ENCODE measurements at regions not wholly inside any gene's neighbourhood (a gene's known extent, or its start where the extent isn't known, plus 50 kb on each side); places are given as distances from the start of the nearest gene placed in this dataset.
"Not testable (repeated sequence)": the region's sequence is repeated elsewhere in the genome, so short reads cannot be mapped to it uniquely, and the experiment has no call there.

DNA sequence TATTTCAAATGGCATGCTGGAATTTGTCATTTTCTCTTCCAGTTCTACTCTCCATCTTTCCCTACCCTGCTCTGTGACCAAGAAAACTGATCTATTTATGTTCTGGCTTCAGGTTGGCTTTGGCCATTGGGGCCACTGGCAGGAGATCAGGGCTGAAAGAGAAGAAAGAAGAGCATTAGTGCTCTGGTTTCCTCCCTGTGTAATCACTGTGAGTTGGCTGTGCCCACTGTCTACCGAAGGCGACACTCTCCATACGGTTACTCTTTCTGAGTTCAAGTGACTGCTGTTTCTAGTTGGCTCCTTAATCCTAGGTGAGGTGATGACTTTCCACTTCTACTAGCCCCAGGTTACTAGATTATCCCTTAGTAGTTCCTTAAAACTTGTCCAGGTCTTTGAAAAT, 372.6 kb downstream of the PRELID2 start:
- Mint-ChIP-seq H3K27ac (no peak overlapping the region), H3K4me1 (ENCODE audit: low read depth) (no peaks in the 10 kb centered on the region), H3K9me3 (peaks cover 4% of the 10 kb centered on the region), H3K27me3 (no peaks in the 10 kb centered on the region), H3K4me3 (no peak overlapping the region), H3K36me3 (no peaks in the 10 kb centered on the region)
- no peak for DNase-seq
- intact Hi-C loops (cut with micrococcal nuclease) = no loop called here
- POLR2A ChIA-PET = no interaction called here
- CTCF ChIA-PET = no interaction called here

DNA sequence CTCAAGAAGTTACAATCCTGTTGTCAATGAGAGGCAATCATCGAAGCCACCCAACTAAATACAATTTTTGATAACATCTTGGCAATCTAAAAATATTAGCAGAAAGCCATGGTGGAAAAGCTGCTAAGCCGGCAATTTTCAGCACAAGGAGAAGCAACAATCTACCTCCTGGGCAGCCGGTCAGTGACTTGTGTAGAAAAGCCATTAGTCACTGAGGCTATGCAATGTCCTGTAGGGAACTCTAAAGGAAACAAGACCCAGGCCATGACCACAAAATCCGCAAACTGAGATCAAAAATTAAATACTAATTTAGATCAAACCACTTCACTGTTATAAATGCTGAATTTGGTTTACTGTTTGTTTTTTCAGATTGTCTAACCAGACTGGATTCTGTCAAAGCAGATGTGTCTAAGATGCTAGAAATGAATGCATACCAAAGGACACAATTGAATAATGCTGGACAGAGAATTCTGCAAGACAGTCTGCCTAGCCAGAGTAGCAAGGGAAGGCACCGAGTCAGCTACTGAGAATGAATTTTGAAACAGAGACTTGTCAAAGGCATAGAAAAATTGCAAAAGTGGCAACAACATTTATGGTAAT, 384.8 kb downstream of the PRELID2 start:
- no peaks in the 10 kb centered on the region for H3K27me3 Mint-ChIP-seq
- no peaks in the 10 kb centered on the region for H3K4me1 Mint-ChIP-seq (ENCODE audit: low read depth)
- H3K4me3 Mint-ChIP-seq = no peak overlapping the region
- no peak for DNase-seq
- intact Hi-C loops (cut with micrococcal nuclease) = no loop called here
- no peak overlapping the region for H3K27ac Mint-ChIP-seq
- ChIA-PET POLR2A (no interaction called here), CTCF (no interaction called here)
- H3K9me3 Mint-ChIP-seq = peaks cover 10% of the 10 kb centered on the region
- H3K36me3 Mint-ChIP-seq = no peaks in the 10 kb centered on the region

DNA sequence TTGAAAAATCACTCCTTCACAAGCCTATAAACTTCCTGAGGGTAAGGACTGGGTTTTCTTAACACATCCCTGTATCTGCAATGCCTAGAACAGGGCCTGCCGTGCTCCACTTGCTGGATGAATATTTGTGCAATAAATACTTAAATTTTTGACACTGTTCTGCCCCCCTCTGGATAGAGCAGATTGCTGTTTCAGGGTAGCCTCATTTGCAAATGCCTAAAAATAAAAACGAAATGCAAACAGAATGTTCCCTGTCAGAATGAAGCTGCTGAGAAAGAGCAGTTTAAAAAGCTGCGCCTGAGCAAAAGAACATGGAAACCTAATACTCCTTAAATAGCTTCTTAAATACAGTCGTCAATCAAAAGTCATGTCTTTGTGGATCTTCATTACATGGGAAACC, 385.3 kb downstream of the PRELID2 start:
- CTCF ChIA-PET = no interaction called here
- H3K36me3 Mint-ChIP-seq = no peaks in the 10 kb centered on the region
- H3K27ac Mint-ChIP-seq = no peak overlapping the region
- intact Hi-C loops (cut with micrococcal nuclease) = no loop called here
- H3K27me3 Mint-ChIP-seq = no peaks in the 10 kb centered on the region
- H3K4me3 Mint-ChIP-seq = no peak overlapping the region
- no peaks in the 10 kb centered on the region for H3K4me1 Mint-ChIP-seq (ENCODE audit: low read depth)
- peaks cover 10% of the 10 kb centered on the region for H3K9me3 Mint-ChIP-seq
- no peak for DNase-seq
- POLR2A ChIA-PET = no interaction called here

DNA sequence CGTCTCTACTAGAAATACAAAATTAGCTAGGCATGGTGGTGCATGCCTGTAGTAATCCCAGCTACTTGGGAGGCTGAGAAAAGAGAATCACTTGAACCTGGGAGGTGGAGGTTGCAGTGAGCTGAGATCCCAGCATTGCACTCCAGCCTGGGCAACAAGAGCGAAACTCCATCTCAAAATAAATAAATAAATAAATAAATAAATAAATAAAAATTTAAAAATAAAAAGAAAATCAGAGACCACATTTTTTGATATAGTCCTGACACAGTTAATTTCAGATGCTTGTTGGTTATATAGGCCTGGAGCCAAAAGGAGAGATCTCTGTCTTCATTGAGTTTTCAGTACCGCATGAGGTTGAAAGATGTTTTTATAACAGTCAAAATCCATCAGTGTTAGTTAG, 388.3 kb downstream of the PRELID2 start:
- H3K27me3 Mint-ChIP-seq; POLR2A ChIA-PET; H3K36me3 Mint-ChIP-seq; H3K4me3 Mint-ChIP-seq; H3K27ac Mint-ChIP-seq; DNase-seq; intact Hi-C loops (cut with micrococcal nuclease); CTCF ChIA-PET; H3K4me1 Mint-ChIP-seq (ENCODE audit: low read depth): not testable (repeated sequence)
- peaks cover 16% of the 10 kb centered on the region for H3K9me3 Mint-ChIP-seq

DNA sequence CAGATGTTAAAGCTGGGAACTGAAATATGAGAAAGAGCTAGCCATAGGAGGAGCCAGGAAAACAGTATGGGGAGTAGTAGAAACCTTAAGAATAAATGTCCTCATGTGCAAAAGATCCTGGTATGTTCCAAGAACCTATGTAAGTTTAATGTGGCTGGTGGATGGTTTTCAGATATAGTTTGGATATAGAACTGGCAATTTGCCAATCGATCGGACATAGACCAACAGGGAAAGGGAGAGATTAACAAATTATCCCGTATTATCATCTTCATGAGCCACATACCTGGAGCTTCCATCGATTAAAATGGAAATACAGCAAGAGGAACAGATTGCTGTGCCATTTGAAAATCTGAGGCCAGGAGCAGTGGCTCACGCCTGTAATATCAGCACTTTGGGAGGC, 388.7 kb downstream of the PRELID2 start:
- intact Hi-C loops (cut with micrococcal nuclease) = no loop called here
- H3K27me3 Mint-ChIP-seq = no peaks in the 10 kb centered on the region

DNA sequence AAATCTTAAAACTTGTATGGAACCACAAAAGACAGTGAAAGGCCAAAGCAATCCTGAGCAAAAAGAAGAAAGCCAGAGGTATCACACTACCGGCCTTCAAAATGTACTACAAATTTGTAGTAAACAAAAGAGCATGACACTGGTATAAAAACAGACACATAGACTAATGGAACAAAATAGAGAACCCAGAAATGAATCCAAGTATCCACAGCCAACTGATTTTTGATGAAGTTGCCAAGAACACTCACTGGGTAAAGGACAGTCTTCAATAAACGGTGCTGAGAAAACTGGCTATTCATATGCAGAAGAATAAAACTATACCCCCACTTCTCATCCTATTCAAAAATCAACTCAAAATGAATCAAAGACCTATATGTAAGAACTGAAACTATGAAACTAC, 390.1 kb downstream of the PRELID2 start:
- no peak for DNase-seq
- H3K27ac Mint-ChIP-seq = no peak overlapping the region
- CTCF ChIA-PET = interaction anchor here (0.6 kb wide), 1 partner anchor 48 kb away, joined by 3 read pairs; no protein-coding TSS in a partner anchor
- no peaks in the 10 kb centered on the region for H3K4me1 Mint-ChIP-seq (ENCODE audit: low read depth)
- H3K4me3 Mint-ChIP-seq = no peak overlapping the region
- no peaks in the 10 kb centered on the region for H3K36me3 Mint-ChIP-seq
- intact Hi-C loops (cut with micrococcal nuclease) = no loop called here
- POLR2A ChIA-PET = no interaction called here
- peaks cover 16% of the 10 kb centered on the region for H3K9me3 Mint-ChIP-seq
- H3K27me3 Mint-ChIP-seq = no peaks in the 10 kb centered on the region

More for the DNA sequence above, 388.7 kb downstream of the PRELID2 start:
- no peak for DNase-seq
- Mint-ChIP-seq H3K4me1 (ENCODE audit: low read depth) (no peaks in the 10 kb centered on the region), H3K4me3 (no peak overlapping the region), H3K36me3 (no peaks in the 10 kb centered on the region), H3K9me3 (peaks cover 16% of the 10 kb centered on the region), H3K27ac (no peak overlapping the region)
- ChIA-PET CTCF (no interaction called here), POLR2A (no interaction called here)

DNA sequence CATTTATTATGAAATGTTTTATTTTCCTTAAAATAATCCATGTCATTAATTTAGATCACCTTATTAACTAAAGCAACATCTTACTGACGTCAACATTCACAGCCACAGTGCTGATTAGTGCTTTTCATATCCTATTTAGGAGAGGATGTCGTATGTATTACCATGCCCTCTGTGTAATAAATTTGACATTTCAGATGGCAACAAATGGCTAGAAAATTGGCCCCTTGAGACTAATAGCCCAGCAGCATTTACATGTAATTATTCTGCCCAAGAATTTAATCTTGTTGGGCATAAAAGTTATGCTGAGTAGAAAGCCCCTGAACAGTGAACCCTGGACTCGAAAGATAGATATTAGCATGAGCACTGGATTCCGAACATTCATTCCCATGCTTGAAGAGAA, 391.2 kb downstream of the PRELID2 start:
- Mint-ChIP-seq H3K36me3 (no peaks in the 10 kb centered on the region), H3K27me3 (no peaks in the 10 kb centered on the region), H3K9me3 (peaks cover 14% of the 10 kb centered on the region), H3K4me3 (no peak overlapping the region), H3K27ac (no peak overlapping the region), H3K4me1 (ENCODE audit: low read depth) (no peaks in the 10 kb centered on the region)
- CTCF ChIA-PET = no interaction called here
- DNase-seq = no peak
- POLR2A ChIA-PET = no interaction called here
- intact Hi-C loops (cut with micrococcal nuclease) = no loop called here

DNA sequence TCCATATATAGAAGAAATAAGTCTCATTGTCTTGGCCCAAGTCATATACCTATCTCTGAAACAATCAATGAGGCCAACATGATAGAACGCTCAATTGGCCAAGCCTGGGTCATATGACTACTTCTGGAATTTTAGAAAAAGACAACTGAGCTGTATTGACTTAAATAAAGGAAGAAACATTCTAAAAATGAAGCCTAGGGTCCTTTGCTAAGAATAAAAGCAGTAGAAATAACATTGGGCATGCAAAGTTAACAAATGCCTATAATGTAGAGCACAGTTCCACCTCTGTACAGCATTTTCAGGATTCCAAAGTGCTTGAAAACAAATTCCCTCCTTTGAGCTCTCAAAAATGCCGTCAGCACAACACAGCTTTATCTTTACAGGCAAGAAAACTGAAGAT, 391.8 kb downstream of the PRELID2 start:
- Mint-ChIP-seq H3K9me3 (peaks cover 10% of the 10 kb centered on the region), H3K4me3 (no peak overlapping the region), H3K4me1 (ENCODE audit: low read depth) (no peaks in the 10 kb centered on the region), H3K27ac (no peak overlapping the region), H3K27me3 (no peaks in the 10 kb centered on the region), H3K36me3 (no peaks in the 10 kb centered on the region)
- DNase-seq = no peak
- CTCF ChIA-PET = no interaction called here
- POLR2A ChIA-PET = no interaction called here
- intact Hi-C loops (cut with micrococcal nuclease) = no loop called here

DNA sequence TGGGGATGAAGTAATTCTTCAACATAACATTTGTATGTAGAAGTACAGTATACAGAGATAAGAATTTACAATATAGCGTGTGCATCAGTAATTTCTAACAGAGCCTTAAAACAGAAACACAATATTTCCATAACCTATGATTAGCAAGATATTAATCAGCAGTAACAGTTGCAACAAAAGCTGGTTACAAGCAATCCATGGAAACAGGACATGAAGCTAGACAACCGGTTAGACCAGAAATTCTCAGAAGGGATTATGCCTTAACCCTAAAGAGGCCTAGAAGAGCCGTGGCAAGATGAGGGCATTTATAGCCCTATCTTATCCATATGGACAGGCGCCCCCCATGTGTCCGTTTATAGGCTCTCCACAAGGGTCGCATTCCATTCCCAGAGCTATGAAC, 392.5 kb downstream of the PRELID2 start:
- DNase-seq; H3K36me3 Mint-ChIP-seq; H3K9me3 Mint-ChIP-seq; H3K27ac Mint-ChIP-seq; POLR2A ChIA-PET; CTCF ChIA-PET; H3K27me3 Mint-ChIP-seq; H3K4me1 Mint-ChIP-seq (ENCODE audit: low read depth); intact Hi-C loops (cut with micrococcal nuclease); H3K4me3 Mint-ChIP-seq: not testable (repeated sequence)

DNA sequence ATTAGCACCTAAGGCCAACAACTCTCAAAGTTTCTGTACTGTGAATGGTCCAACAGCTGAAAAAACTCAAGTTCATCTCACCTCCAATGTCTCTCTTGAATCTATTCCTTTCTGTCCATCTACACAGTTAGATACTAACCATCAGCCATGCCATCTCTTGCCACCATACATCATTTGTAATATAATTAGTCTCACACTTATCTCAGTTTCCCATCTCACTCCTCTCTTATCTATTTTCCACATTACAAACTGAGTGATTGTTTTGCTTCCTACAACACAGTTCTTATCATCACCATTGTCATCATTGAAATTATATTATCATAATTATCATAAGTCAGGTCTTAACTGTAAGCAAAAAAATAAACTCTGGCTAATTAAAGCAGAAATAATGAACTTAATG, 393.9 kb downstream of the PRELID2 start:
- H3K27ac Mint-ChIP-seq = no peak overlapping the region
- no peaks in the 10 kb centered on the region for H3K27me3 Mint-ChIP-seq

DNA sequence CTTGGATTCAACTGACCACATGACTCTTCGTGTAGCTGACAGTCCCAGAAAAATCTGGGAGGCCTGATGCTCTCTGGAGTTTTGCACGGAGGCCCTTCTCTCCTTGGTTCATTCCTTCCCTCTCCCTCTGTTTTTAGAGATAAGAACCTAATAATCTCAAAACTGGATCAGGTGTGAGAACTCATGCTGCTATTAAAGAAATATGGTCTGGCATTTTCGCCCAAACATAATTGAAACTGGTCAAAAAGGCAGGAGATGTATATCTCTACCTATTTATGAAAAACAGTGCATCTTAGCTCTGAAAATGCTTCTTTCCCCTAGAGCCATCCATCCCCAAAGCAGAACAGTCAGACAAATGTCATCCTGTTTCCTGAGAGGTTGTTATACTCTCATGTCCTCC, 397.5 kb downstream of the PRELID2 start:
- no peak for DNase-seq
- Mint-ChIP-seq H3K36me3 (no peaks in the 10 kb centered on the region), H3K27me3 (no peaks in the 10 kb centered on the region), H3K27ac (no peak overlapping the region), H3K4me1 (ENCODE audit: low read depth) (no peaks in the 10 kb centered on the region), H3K4me3 (no peak overlapping the region), H3K9me3 (peaks cover 8% of the 10 kb centered on the region)
- intact Hi-C loops (cut with micrococcal nuclease) = no loop called here
- ChIA-PET POLR2A (no interaction called here), CTCF (no interaction called here)

More for the DNA sequence above, 393.9 kb downstream of the PRELID2 start:
- peaks cover 11% of the 10 kb centered on the region for H3K9me3 Mint-ChIP-seq
- H3K36me3 Mint-ChIP-seq = no peaks in the 10 kb centered on the region
- no peak for DNase-seq
- intact Hi-C loops (cut with micrococcal nuclease) = no loop called here
- no peak overlapping the region for H3K4me3 Mint-ChIP-seq
- POLR2A ChIA-PET = no interaction called here
- H3K4me1 Mint-ChIP-seq (ENCODE audit: low read depth) = no peaks in the 10 kb centered on the region
- CTCF ChIA-PET = no interaction called here

DNA sequence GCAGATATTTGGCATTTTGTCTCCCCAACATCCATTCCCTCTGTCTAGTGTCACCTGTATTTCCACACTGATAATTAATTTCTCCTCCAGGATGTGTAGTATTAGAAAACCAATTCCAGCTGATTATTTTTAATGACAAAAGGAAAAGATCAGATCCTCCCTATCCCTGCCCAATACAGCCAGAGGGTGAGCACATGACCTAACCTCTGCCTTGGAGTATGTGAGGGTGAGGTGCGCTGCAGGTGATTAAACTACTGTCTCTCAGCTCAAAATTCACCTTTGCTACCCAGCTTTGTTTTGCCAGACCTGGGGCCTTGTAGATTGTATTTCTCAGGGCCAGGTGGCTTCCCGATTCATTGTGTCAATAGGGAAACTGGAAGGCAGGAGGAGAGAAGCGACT, 402.1 kb downstream of the PRELID2 start:
- POLR2A ChIA-PET = no interaction called here
- Mint-ChIP-seq H3K9me3 (peaks cover 13% of the 10 kb centered on the region), H3K27ac (no peak overlapping the region), H3K4me3 (no peak overlapping the region), H3K36me3 (no peaks in the 10 kb centered on the region), H3K27me3 (no peaks in the 10 kb centered on the region), H3K4me1 (ENCODE audit: low read depth) (no peaks in the 10 kb centered on the region)
- intact Hi-C loops (cut with micrococcal nuclease) = no loop called here
- no peak for DNase-seq
- CTCF ChIA-PET = no interaction called here

DNA sequence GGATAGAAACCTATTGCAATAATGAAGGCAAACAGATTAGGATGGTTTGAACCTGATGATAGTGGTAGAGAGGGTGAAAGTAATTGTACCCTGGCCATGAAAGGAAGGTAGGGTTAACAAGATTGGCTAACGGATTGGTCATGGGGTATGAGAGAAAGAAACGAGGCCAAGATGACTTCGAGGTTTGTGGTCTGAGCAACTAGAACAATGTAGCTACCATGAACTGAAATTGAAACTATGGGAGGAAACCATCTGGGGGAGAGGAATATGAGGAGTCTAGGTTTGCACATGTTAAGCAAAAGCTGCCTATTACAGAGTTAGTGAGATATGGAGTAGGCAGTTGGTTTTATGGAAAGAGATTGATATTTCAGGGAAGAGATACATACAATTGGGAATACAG, 406.0 kb downstream of the PRELID2 start:
- no peak for DNase-seq
- Mint-ChIP-seq H3K27me3 (no peaks in the 10 kb centered on the region), H3K36me3 (no peaks in the 10 kb centered on the region), H3K4me1 (ENCODE audit: low read depth) (no peaks in the 10 kb centered on the region), H3K27ac (no peak overlapping the region), H3K4me3 (no peak overlapping the region), H3K9me3 (peaks cover 18% of the 10 kb centered on the region)
- ChIA-PET CTCF (no interaction called here), POLR2A (no interaction called here)
- intact Hi-C loops (cut with micrococcal nuclease) = no loop called here

DNA sequence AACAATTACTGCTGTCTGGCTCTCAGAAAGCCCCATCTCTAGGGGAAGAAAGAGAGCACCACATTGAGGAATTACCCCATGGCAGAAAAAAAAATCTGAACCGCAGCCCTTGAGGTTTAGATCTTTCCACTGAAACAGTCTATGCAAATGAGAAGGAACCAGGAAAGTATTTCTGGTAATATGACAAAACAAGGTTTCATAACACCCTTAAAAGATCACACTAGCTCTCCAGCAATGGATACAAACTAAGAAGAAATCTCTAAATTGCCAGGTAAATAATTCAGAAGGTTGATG, 427.1 kb downstream of the PRELID2 start:
- Mint-ChIP-seq H3K27ac (no peak overlapping the region), H3K9me3 (peaks cover 39% of the 10 kb centered on the region), H3K27me3 (no peaks in the 10 kb centered on the region), H3K4me3 (no peak overlapping the region), H3K4me1 (ENCODE audit: low read depth) (no peaks in the 10 kb centered on the region), H3K36me3 (no peaks in the 10 kb centered on the region)
- intact Hi-C loops (cut with micrococcal nuclease) = no loop called here
- POLR2A ChIA-PET = no interaction called here
- CTCF ChIA-PET = no interaction called here
- no peak for DNase-seq

All from activated CD4-positive, alpha-beta memory T cell treated with anti-CD3 and anti-CD28 coated beads for 36 hours (primary cell).